ENCODE measurements at regions not wholly inside any gene's neighbourhood (a gene's known extent, or its start where the extent isn't known, plus 50 kb on each side); places are given as distances from the start of the nearest gene placed in this dataset.

DNA sequence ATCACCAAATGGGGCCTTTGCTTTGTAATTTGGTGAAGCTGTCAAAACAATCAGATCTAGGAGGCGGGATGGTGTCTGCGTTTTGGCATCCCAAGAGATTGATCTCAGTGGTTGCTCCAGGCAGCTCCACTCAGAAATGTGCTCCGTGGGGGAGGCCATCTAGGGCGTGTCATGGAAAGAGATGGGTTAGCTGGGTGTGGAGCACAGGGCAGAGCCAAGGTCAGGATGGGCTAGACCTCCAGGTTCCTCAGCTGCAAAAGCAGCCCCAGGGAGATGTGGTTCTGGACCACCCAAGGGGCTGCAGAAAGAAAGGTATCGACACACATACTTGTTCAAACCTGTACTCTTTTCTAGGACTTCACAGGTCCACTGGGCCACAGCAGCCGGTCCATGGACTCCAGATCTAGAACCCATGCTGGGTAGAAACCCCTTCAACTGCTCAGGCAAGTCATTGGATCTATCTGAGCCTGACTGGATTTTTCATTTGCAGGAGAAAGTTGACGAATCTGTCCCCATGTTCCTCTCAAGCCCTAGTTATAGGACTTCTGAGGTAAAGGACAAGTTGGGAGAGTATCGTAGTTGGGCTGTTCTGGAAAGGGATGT, 270.2 kb upstream of the RPL38 start (continued):
- TF ChIP-seq, protein P1, sequence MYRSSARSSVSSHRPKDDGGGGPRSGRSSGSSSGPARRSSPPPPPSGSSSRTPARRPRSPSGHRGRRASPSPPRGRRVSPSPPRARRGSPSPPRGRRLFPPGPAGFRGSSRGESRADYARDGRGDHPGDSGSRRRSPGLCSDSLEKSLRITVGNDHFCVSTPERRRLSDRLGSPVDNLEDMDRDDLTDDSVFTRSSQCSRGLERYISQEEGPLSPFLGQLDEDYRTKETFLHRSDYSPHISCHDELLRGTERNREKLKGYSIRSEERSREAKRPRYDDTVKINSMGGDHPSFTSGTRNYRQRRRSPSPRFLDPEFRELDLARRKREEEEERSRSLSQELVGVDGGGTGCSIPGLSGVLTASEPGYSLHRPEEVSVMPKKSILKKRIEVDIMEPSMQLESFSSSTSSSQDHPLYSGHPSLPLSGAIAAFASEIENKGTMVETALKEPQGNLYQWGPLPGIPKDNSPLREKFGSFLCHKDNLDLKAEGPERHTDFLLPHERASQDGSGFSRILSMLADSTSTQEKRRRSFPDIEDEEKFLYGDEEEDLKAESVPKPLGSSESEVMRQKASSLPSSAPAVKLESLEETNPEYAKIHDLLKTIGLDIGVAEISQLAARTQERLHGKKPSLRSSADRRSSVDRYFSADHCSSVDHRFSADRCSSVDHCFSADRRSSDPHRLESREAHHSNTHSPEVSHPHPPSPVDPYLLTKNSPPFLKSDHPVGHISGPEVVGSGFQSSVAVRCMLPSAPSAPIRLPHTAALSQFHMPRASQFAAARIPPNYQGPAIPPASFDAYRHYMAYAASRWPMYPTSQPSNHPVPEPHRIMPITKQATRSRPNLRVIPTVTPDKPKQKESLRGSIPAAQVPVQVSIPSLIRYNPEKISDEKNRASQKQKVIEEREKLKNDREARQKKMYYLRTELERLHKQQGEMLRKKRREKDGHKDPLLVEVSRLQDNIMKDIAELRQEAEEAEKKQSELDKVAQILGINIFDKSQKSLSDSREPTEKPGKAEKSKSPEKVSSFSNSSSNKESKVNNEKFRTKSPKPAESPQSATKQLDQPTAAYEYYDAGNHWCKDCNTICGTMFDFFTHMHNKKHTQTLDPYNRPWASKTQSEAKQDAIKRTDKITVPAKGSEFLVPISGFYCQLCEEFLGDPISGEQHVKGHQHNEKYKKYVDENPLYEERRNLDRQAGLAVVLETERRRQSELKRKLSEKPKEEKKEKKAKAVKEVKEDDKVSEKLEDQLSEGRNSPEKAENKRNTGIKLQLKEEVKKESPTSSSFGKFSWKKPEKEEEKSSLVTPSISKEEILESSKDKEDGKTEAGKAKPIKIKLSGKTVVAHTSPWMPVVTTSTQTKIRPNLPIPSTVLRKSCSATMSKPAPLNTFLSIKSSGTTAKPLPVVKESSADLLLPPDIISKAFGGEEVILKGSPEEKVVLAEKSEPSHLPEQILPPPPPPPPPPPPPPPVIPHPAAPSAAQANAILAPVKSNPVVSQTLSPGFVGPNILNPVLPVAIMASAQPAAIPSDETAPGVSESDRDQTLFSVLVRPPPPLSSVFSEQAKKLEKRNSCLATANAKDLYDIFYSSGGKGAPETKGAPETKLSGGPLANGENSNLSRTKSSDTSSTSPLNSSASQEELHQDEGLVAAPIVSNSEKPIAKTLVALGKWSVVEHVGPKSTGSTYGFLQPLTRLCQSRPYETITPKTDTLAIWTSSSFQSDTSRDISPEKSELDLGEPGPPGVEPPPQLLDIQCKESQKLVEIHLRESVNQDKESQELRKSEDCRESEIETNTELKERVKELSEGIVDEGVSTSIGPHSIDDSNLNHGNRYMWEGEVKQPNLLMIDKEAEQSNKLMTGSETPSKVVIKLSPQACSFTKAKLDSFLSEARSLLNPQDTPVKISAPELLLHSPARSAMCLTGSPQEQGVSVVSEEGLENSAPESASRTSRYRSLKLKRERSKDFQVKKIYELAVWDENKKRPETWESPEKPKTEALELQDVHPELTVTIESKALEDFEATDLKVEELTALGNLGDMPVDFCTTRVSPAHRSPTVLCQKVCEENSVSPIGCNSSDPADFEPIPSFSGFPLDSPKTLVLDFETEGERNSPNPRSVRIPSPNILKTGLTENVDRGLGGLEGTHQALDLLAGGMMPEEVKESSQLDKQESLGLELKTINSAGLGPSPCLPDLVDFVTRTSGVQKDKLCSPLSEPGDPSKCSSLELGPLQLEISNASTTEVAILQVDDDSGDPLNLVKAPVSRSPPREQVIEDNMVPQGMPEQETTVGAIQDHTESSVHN (IDR thresholded peaks at IDR 0.05; ENCODE audit: borderline replicate concordance in 1 of 2, low read depth in 1 of 2), result no peak
- TF ChIP-seq RBM14 (IDR thresholded peaks at IDR 0.05; ENCODE audit: borderline replicate concordance, insufficient read depth, low read depth, low read length) (no peak), ILK (tag; IDR thresholded peaks at IDR 0.05; ENCODE audit: borderline replicate concordance, low read depth) (no peak), SIX5 (IDR thresholded peaks at IDR 0.05; ENCODE audit: borderline replicate concordance in 1 of 2, insufficient read depth in 1 of 2, low read depth in 1 of 2, low read length in 2 of 2) (no peak)
